Left lung (tissue), 4 donors: ENCODE measurements at regions not wholly inside any gene's neighbourhood (a gene's known extent, or its start where the extent isn't known, plus 50 kb on each side); places are given as distances from the start of the nearest gene placed in this dataset.

Experiments
- ATAC-seq: fragments of 200-7000 bp; cut with Tn5 transposase; one replicate; pipeline ENCODE4 v1.9.1; 2020; ENCODE audit warnings: moderate library complexity
- DNase-seq, 4 donors: peaks; one replicate each; pipeline ENCODE4 v3.0.0-alpha.2; 2013 to 2020
- H3K27ac ChIP-seq, 2 donors: fragments of 200-600 bp; sonication (generic) in 1 of 2; one replicate each; pipeline versions ENCODE4 v1.5.0 to v1.8.0; 2020 to 2021
- H3K27me3 ChIP-seq, 2 donors: fragments of 200-600 bp; sonication (generic) in 1 of 2; one replicate each; pipeline versions ENCODE4 v1.5.0 to v1.8.0; 2020 to 2021
- H3K36me3 ChIP-seq, 2 donors: fragments of 200-600 bp; sonication (generic) in 1 of 2; one replicate each; pipeline versions ENCODE4 v1.5.0 to v1.8.0; 2020 to 2021
- H3K4me1 ChIP-seq, 2 donors: fragments of 200-600 bp; one replicate each; pipeline ENCODE4 v1.8.0; 2021
- H3K4me3 ChIP-seq, 2 donors: fragments of 200-600 bp; sonication (generic) in 1 of 2; one replicate each; pipeline versions ENCODE4 v1.5.0 to v1.8.0; 2020 to 2021; ENCODE audit warnings: mild to moderate bottlenecking in 1 of 2
- H3K9me3 ChIP-seq, 2 donors: fragments of 200-600 bp; sonication (generic) in 1 of 2; one replicate each; pipeline versions ENCODE4 v1.5.0 to v1.8.0; 2020 to 2021
- intact Hi-C, 2 donors: fragments of 100-400 bp; cut with DNase I; formaldehyde crosslinking; loops; one replicate each; pipeline versions ENCODE4 v1.11.2 to v1.14.2; 2022
- TF ChIP-seq, protein P1 (sequence below), 2 donors: fragments of 200-600 bp; sonication (generic) in 1 of 2; IDR thresholded peaks; one replicate each; pipeline versions ENCODE4 v1.5.0 to v1.8.0; 2021; ENCODE audit warnings: antibody characterized with exemption in 2 of 2
- donor health status: DM: no; HTN: yes; CAD: no.
- donor health status: DM: no; HTN: no; CAD: no.

DNA sequence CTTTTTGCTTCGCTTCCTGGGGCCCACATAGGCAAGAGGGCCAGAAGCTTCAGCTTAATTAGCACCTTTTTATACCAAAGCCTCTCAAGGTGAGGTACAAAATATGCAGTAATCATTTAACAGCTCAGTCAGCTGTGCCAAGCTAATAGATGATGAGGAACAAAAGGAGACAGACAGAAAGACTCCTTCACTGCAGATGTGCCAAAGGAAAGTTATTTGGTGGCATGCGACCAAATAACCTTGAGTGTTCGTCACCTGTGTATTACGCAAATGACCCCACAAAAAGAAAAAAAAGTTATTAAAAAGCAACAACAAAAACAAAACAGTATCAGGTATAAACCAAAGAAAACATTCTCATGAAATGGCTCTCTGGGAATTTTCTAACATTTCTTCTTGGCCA is 325.8 kb upstream of the IGF1R start:
- DNase-seq (no peak), ATAC-seq (no peak)
- intact Hi-C loops, result no loop called here
- peaks cover 0 to 4% of the 10 kb centered on the region in 2 donors for H3K27me3 ChIP-seq
- peaks cover 0 to 14% of the 10 kb centered on the region in 2 donors for H3K9me3 ChIP-seq
- H3K27ac ChIP-seq, result no peak overlapping the region
- H3K4me1 ChIP-seq, result no peaks in the 10 kb centered on the region
- TF ChIP-seq, protein P1, sequence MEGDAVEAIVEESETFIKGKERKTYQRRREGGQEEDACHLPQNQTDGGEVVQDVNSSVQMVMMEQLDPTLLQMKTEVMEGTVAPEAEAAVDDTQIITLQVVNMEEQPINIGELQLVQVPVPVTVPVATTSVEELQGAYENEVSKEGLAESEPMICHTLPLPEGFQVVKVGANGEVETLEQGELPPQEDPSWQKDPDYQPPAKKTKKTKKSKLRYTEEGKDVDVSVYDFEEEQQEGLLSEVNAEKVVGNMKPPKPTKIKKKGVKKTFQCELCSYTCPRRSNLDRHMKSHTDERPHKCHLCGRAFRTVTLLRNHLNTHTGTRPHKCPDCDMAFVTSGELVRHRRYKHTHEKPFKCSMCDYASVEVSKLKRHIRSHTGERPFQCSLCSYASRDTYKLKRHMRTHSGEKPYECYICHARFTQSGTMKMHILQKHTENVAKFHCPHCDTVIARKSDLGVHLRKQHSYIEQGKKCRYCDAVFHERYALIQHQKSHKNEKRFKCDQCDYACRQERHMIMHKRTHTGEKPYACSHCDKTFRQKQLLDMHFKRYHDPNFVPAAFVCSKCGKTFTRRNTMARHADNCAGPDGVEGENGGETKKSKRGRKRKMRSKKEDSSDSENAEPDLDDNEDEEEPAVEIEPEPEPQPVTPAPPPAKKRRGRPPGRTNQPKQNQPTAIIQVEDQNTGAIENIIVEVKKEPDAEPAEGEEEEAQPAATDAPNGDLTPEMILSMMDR (IDR thresholded peaks at IDR 0.05), result no peak
- no peak overlapping the region for H3K4me3 ChIP-seq
- no peaks in the 10 kb centered on the region for H3K36me3 ChIP-seq

DNA sequence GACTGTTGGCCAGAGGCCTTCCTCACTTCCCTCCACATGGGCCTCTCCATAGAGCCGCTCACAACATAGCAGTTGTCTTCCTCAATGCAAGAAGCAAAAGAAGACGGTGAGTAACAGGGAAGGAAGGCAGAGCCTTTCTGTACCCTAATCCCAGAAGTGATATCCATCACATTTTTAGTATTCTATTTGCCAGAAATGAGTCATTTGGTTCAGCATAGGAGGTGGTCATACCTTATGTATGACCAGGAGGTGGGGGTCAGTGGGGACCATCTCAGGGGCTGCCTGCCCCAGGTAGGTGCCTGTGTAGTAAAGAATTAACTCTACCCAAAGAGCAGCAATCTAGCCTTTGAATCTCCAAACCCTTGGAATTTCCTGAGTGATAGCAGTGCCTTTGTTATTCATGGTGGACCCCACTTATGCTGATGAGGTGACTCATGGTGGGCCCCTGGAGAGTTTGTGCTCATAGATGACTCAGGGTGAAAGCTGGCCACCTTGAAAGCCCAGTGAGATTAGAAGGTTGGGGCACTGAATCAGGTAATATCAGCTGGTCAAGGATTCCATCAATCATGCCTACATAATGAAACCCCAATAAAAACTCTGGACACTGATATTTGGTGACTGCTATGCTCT is 323.9 kb upstream of the IGF1R start:
- H3K27me3 ChIP-seq, result peaks cover 0 to 4% of the 10 kb centered on the region in 2 donors

DNA sequence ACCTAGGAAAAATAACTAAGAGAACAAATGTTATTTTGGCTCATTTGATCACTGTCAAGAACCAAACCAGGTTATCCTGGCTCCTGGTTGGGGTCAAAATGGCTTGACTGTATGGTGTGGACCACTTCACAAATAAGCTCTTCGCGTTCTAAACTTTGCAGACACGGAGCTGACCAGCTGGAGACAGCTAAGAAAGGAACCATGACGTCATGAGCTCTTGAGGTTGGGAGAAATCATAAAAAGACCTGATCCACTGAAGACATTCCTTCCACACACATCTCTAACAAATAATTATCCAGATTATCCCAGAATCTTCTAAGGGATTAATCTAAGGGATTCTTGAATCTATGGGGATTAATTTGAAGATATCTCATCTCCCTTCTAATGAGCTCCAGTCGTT is 321.5 kb upstream of the IGF1R start:
- ATAC-seq (no peak), DNase-seq (no peak)
- intact Hi-C loops, result no loop called here
- H3K36me3 ChIP-seq, result no peaks in the 10 kb centered on the region
- H3K4me1 ChIP-seq, result no peaks in the 10 kb centered on the region
- H3K9me3 ChIP-seq, result peaks cover 0 to 13% of the 10 kb centered on the region in 2 donors
- no peak overlapping the region for H3K4me3 ChIP-seq
- H3K27me3 ChIP-seq, result peaks cover 0 to 4% of the 10 kb centered on the region in 2 donors
- no peak overlapping the region for H3K27ac ChIP-seq
- TF ChIP-seq, protein P1 (IDR thresholded peaks at IDR 0.05), result no peak

More for the DNA sequence above, 323.9 kb upstream of the IGF1R start:
- Histone ChIP-seq H3K36me3 (no peaks in the 10 kb centered on the region), H3K27ac (no peak overlapping the region), H3K4me1 (no peaks in the 10 kb centered on the region), H3K9me3 (peaks cover 0 to 11% of the 10 kb centered on the region in 2 donors), H3K4me3 (no peak overlapping the region)
- ATAC-seq (no peak), DNase-seq (no peak)
- intact Hi-C loops, result no loop called here
- TF ChIP-seq, protein P1 (IDR thresholded peaks at IDR 0.05), result no peak

DNA sequence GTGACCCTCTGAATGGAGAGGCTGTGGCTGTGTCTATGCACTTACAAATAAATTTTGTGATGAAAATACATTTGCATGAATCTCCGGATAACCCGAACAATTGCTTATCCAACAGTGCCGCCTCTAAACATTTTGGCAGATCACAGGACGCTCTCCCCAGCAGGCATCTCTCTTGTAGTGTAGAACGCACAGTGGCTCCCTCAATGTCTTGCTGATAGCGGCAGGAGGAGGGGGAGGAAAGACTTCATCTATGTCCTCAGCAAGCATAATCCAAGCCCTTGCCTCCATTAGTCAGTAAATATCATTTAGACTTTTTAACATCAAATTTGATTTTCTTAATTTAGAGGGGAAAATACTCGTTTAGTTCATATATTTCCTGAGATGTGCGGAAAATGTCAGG is 318.1 kb upstream of the IGF1R start:
- Histone ChIP-seq H3K4me3 (no peak overlapping the region), H3K4me1 (no peaks in the 10 kb centered on the region), H3K9me3 (peaks cover 0 to 3% of the 10 kb centered on the region in 2 donors), H3K27me3 (peaks cover 0 to 4% of the 10 kb centered on the region in 2 donors), H3K27ac (no peak overlapping the region), H3K36me3 (no peaks in the 10 kb centered on the region)
- ATAC-seq, result no peak
- intact Hi-C loops, result no loop called here
- no peak for DNase-seq
- TF ChIP-seq, protein P1 (IDR thresholded peaks at IDR 0.05), result no peak

DNA sequence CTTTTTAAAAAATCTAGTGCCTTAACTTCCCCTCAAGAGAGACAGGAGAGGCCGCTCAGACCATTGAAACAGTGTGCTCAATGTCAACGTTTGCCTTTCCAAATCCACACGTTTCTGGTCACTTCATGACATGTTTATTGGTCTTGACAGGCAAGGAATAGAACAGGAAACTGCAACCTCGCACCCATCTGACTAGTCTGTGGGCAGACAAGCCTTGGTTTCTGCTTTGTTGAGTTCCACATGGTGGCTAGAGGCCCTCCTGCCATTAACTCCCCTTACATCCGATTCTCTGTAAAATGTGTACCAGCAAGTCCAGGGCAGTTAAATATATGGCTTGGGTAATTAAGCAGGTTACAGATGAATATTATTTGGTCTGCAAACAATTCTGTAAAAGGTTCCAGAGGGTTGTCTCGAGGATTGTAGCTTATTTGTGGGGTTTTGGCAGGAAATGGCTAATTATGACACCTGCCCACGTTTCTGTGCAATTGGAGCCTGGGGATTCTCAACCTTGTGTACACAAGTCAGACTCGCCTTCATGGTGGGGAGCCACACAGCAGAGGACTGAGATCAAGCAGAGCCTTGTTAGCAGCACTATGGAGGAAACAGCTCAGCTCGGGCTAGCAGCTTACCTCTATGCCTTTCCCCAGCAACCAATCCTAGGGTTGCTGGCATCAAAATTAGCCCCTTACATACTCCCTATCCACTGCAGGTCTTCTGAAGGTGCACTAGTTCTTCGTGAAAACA is 317.5 kb upstream of the IGF1R start:
- ATAC-seq (no peak), DNase-seq (no peak)
- Histone ChIP-seq H3K36me3 (no peaks in the 10 kb centered on the region), H3K4me1 (no peaks in the 10 kb centered on the region), H3K4me3 (no peak overlapping the region), H3K27ac (no peak overlapping the region), H3K9me3 (peaks cover 0 to 2% of the 10 kb centered on the region in 2 donors), H3K27me3 (peaks cover 0 to 4% of the 10 kb centered on the region in 2 donors)
- TF ChIP-seq, protein P1 (IDR thresholded peaks at IDR 0.05), result no peak
- intact Hi-C loops, result no loop called here
